Vagina (tissue), 2 donors: ENCODE measurements at regions not wholly inside any gene's neighbourhood (a gene's known extent, or its start where the extent isn't known, plus 50 kb on each side); places are given as distances from the start of the nearest gene placed in this dataset.

Experiments used
- DNase-seq, 2 donors: peaks; one replicate each; pipeline ENCODE4 v3.0.0-alpha.2; 2017; ENCODE audit errors: extremely low spot score in 2 of 2
- H3K27ac ChIP-seq: fragments of 200-600 bp; sonication (generic); one replicate; pipeline ENCODE4 v1.5.1; 2019
- H3K27me3 ChIP-seq: fragments of 200-600 bp; sonication (generic); one replicate; pipeline ENCODE4 v1.5.1; 2019
- H3K36me3 ChIP-seq, 2 donors: fragments of 200-600 bp; sonication (generic); one replicate each; pipeline ENCODE4 v1.5.1; 2017 to 2019
- H3K4me1 ChIP-seq: fragments of 200-600 bp; sonication (generic); one replicate; pipeline ENCODE4 v1.5.1; 2019
- H3K4me3 ChIP-seq, 2 donors: fragments of 200-600 bp; sonication (generic); 1 replicate in 1 of 2; 2 replicates in 1 of 2; pipeline ENCODE4 v1.5.1; 2016 to 2019
- H3K9me3 ChIP-seq: fragments of 200-600 bp; sonication (generic); one replicate; pipeline ENCODE4 v1.5.1; 2019
- CTCF ChIP-seq, 3 experiments: fragments of 450-650 bp in 2 of 3; fragments of 200-600 bp in 1 of 3; sonication (generic) in 1 of 3; IDR thresholded peaks; one replicate each; pipeline ENCODE4 v1.5.1; 2017 to 2019; ENCODE audit warnings: antibody characterized with exemption in 3 of 3, mild to moderate bottlenecking in 2 of 3, moderate library complexity in 2 of 3
- POLR2A ChIP-seq, 2 donors: fragments of 450-650 bp; IDR thresholded peaks; one replicate each; pipeline ENCODE4 v1.6.1; 2017; ENCODE audit warnings: antibody characterized with exemption in 2 of 2, mild to moderate bottlenecking in 2 of 2, moderate library complexity in 2 of 2
- POLR2AphosphoS5 ChIP-seq, 2 donors: sonication (generic); formaldehyde crosslinking; IDR thresholded peaks; one replicate each; pipeline ENCODE4 v1.9.0; 2017; ENCODE audit warnings: antibody characterized with exemption in 2 of 2, mild to moderate bottlenecking in 2 of 2, low read depth in 1 of 2; ENCODE audit not compliant: insufficient read depth in 1 of 2
- intact Hi-C: fragments of 100-400 bp; cut with DNase I; formaldehyde crosslinking; loops from one replicate; pipeline ENCODE4 v1.15.1; 2023

- Histone ChIP-seq H3K27ac (no peak overlapping the region), H3K27me3 (no peaks in the 10 kb centered on the region), H3K4me1 (no peaks in the 10 kb centered on the region), H3K36me3 (no peaks in the 10 kb centered on the region), H3K4me3 (no peak overlapping the region), H3K9me3 (no peaks in the 10 kb centered on the region)
- DNase-seq, result no peak
- intact Hi-C loops, result no loop called here
- no peak for TF ChIP-seq POLR2AphosphoS5 (IDR thresholded peaks at IDR 0.05; ENCODE audit: insufficient read depth in 1 of 2, low read depth in 1 of 2)
- no peak for TF ChIP-seq POLR2A (IDR thresholded peaks at IDR 0.05)
- no peak for TF ChIP-seq CTCF (IDR thresholded peaks at IDR 0.05)
Measured at GRCh38 chr6:23532227-23532626, 593.8 kb upstream of the NRSN1 start.

- Histone ChIP-seq H3K36me3 (no peaks in the 10 kb centered on the region), H3K27me3 (no peaks in the 10 kb centered on the region), H3K4me1 (no peaks in the 10 kb centered on the region), H3K27ac (no peak overlapping the region), H3K9me3 (no peaks in the 10 kb centered on the region), H3K4me3 (no peak overlapping the region)
- intact Hi-C loops, result no loop called here
- DNase-seq, result no peak
- TF ChIP-seq CTCF (IDR thresholded peaks at IDR 0.05), result no peak
- no peak for TF ChIP-seq POLR2A (IDR thresholded peaks at IDR 0.05)
- TF ChIP-seq POLR2AphosphoS5 (IDR thresholded peaks at IDR 0.05; ENCODE audit: insufficient read depth in 1 of 2, low read depth in 1 of 2), result no peak
Measured at GRCh38 chr6:23533311-23533710, 592.7 kb upstream of the NRSN1 start.

- no peak overlapping the region for H3K27ac ChIP-seq
- no peaks in the 10 kb centered on the region for H3K9me3 ChIP-seq
- H3K4me3 ChIP-seq, result no peak overlapping the region
- no peak for DNase-seq
- no peaks in the 10 kb centered on the region for H3K4me1 ChIP-seq
- no peaks in the 10 kb centered on the region for H3K36me3 ChIP-seq
- H3K27me3 ChIP-seq, result no peaks in the 10 kb centered on the region
- intact Hi-C loops, result no loop called here
- TF ChIP-seq POLR2A (IDR thresholded peaks at IDR 0.05) (no peak), CTCF (IDR thresholded peaks at IDR 0.05) (no peak), POLR2AphosphoS5 (IDR thresholded peaks at IDR 0.05; ENCODE audit: insufficient read depth in 1 of 2, low read depth in 1 of 2) (no peak)
Measured at GRCh38 chr6:23533944-23534343, 592.1 kb upstream of the NRSN1 start.

- H3K27ac ChIP-seq, result no peak overlapping the region
- H3K36me3 ChIP-seq, result no peaks in the 10 kb centered on the region
- TF ChIP-seq POLR2AphosphoS5 (IDR thresholded peaks at IDR 0.05; ENCODE audit: insufficient read depth in 1 of 2, low read depth in 1 of 2), result no peak
- no peak for TF ChIP-seq POLR2A (IDR thresholded peaks at IDR 0.05)
- no peak for TF ChIP-seq CTCF (IDR thresholded peaks at IDR 0.05)
- no peak for DNase-seq
- H3K4me1 ChIP-seq, result no peaks in the 10 kb centered on the region
- H3K27me3 ChIP-seq, result no peaks in the 10 kb centered on the region
- intact Hi-C loops, result no loop called here
- no peak overlapping the region for H3K4me3 ChIP-seq
- no peaks in the 10 kb centered on the region for H3K9me3 ChIP-seq
Measured at GRCh38 chr6:23534351-23534750, 591.7 kb upstream of the NRSN1 start.

GRCh38 chr6:23535101-23535500 is 590.9 kb upstream of the NRSN1 start:
- H3K27ac ChIP-seq, result no peak overlapping the region
- H3K4me3 ChIP-seq, result no peak overlapping the region
- no peaks in the 10 kb centered on the region for H3K36me3 ChIP-seq
- DNase-seq, result no peak
- H3K9me3 ChIP-seq, result no peaks in the 10 kb centered on the region
- no peak for TF ChIP-seq POLR2A (IDR thresholded peaks at IDR 0.05)
- TF ChIP-seq CTCF (IDR thresholded peaks at IDR 0.05), result no peak
- TF ChIP-seq POLR2AphosphoS5 (IDR thresholded peaks at IDR 0.05; ENCODE audit: insufficient read depth in 1 of 2, low read depth in 1 of 2), result no peak
- intact Hi-C loops, result no loop called here
- H3K4me1 ChIP-seq, result no peaks in the 10 kb centered on the region
- H3K27me3 ChIP-seq, result no peaks in the 10 kb centered on the region
